Effector memory CD4-positive, alpha-beta T cell (primary cell): ENCODE measurements at regions not wholly inside any gene's neighbourhood (a gene's known extent, or its start where the extent isn't known, plus 50 kb on each side); places are given as distances from the start of the nearest gene placed in this dataset.

ENCODE experiments used
- DNase-seq, 3 donors: peaks; one replicate each; pipeline ENCODE4 v3.0.0-alpha.2; 2020
- H3K27ac ChIP-seq: 2 replicates; pipeline ENCODE4 v1.7.0; 2013; ENCODE audit warnings: mild to moderate bottlenecking, low read length, moderate library complexity; ENCODE audit not compliant: insufficient read depth, poor library complexity, severe bottlenecking
- H3K27me3 ChIP-seq: replicated peaks from 2 replicates; pipeline ENCODE4 v1.7.0; 2013; ENCODE audit warnings: mild to moderate bottlenecking, low read length; ENCODE audit not compliant: insufficient read depth, control insufficient read depth, poor library complexity, severe bottlenecking
- H3K36me3 ChIP-seq: 2 replicates; pipeline ENCODE4 v1.7.0; 2013; ENCODE audit warnings: mild to moderate bottlenecking, low read length, moderate library complexity; ENCODE audit not compliant: control insufficient read depth, insufficient read depth
- H3K4me1 ChIP-seq: 2 replicates; pipeline ENCODE4 v1.7.0; 2013; ENCODE audit warnings: low read length, mild to moderate bottlenecking; ENCODE audit not compliant: control insufficient read depth, insufficient read depth, poor library complexity, severe bottlenecking
- H3K4me3 ChIP-seq: 2 replicates; pipeline ENCODE4 v1.7.0; 2013; ENCODE audit warnings: low read length, low read depth, mild to moderate bottlenecking; ENCODE audit not compliant: insufficient read depth, poor library complexity, severe bottlenecking
- H3K9me3 ChIP-seq: 2 replicates; pipeline ENCODE4 v1.7.0; 2013; ENCODE audit warnings: mild to moderate bottlenecking, low read length, moderate library complexity; ENCODE audit not compliant: control insufficient read depth

GRCh38 chr6:15061180-15061641 is 184.7 kb upstream of the JARID2 start:
- no peak for DNase-seq
- Histone ChIP-seq H3K36me3 (no peaks in the 10 kb centered on the region), H3K4me1 (no peaks in the 10 kb centered on the region), H3K27me3 (no peaks in the 10 kb centered on the region), H3K9me3 (no peaks in the 10 kb centered on the region), H3K4me3 (no peak overlapping the region), H3K27ac (no peak overlapping the region)

DNA sequence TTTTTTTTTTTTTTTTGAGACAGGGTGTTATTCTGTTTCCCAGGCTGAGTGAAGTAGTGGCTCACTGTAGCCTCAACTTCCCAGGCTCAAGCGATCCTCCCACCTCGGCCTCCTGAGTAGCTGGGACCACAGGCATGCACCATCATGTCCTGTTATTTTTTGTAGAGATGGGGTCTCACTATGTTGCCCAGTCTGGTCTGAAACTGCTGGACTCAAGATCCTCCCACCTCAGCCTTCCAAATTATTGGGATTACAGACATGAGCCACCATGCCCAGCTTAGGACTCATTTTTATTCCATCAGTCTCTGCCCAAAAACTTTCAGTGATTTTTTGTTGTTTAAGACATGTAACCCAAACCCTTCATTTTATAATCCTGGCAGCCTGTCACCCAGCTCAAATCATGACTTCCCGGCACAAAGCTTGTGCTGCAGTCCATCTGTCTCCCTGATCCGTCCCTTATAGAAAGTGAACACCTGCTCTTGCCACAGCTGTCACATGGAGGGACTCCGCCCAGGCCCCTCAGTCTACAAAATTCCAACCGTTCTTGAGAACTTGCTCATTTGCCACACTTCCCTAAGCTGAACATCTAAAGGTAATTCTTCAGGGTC is 183.9 kb upstream of the JARID2 start:
- H3K4me1 ChIP-seq = no peaks in the 10 kb centered on the region
- H3K27me3 ChIP-seq = no peaks in the 10 kb centered on the region
- no peaks in the 10 kb centered on the region for H3K9me3 ChIP-seq
- H3K27ac ChIP-seq = no peak overlapping the region
- no peaks in the 10 kb centered on the region for H3K36me3 ChIP-seq
- H3K4me3 ChIP-seq = no peak overlapping the region
- no peak for DNase-seq

GRCh38 chr6:15062516-15063252 is 183.2 kb upstream of the JARID2 start:
- Histone ChIP-seq H3K27me3 (no peaks in the 10 kb centered on the region), H3K9me3 (no peaks in the 10 kb centered on the region), H3K4me1 (no peaks in the 10 kb centered on the region), H3K36me3 (no peaks in the 10 kb centered on the region), H3K4me3 (no peak overlapping the region), H3K27ac (no peak overlapping the region)
- no peak for DNase-seq

DNA sequence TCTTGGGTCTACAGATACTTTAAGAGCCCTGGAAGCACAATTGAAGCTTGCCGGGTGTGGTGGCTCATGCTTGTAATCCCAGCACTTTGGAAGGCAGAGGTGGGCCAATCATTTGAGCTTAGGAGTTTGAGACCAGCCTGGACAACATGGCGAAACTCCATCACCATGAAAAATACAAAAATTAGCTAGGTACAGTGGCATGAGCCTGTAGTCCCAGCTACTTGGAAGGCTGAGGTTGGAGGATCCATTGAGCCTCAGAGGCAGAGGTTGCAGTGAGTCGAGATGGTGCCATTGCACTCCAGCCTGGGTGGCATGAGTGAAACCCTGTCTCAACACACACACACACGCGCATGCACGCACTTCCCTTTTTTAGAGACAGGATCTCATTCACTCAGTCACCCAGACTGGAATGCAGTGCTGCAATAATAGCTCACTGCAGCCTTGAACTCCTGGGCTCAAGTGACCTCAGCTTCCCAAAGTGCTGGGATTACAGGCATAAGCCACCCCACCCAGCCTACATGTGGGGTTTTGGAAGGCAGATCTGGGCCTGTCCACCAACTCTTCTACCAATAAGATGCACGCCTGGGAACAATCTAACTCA is 182.5 kb upstream of the JARID2 start:
- Histone ChIP-seq H3K27ac (no peak overlapping the region), H3K4me3 (no peak overlapping the region), H3K27me3 (no peaks in the 10 kb centered on the region), H3K9me3 (no peaks in the 10 kb centered on the region), H3K4me1 (no peaks in the 10 kb centered on the region), H3K36me3 (no peaks in the 10 kb centered on the region)
- no peak for DNase-seq

GRCh38 chr6:15065261-15065989 is 180.4 kb upstream of the JARID2 start:
- H3K36me3 ChIP-seq = no peaks in the 10 kb centered on the region
- no peaks in the 10 kb centered on the region for H3K27me3 ChIP-seq
- no peak for DNase-seq
- no peak overlapping the region for H3K4me3 ChIP-seq
- H3K9me3 ChIP-seq = no peaks in the 10 kb centered on the region
- no peaks in the 10 kb centered on the region for H3K4me1 ChIP-seq
- no peak overlapping the region for H3K27ac ChIP-seq

DNA sequence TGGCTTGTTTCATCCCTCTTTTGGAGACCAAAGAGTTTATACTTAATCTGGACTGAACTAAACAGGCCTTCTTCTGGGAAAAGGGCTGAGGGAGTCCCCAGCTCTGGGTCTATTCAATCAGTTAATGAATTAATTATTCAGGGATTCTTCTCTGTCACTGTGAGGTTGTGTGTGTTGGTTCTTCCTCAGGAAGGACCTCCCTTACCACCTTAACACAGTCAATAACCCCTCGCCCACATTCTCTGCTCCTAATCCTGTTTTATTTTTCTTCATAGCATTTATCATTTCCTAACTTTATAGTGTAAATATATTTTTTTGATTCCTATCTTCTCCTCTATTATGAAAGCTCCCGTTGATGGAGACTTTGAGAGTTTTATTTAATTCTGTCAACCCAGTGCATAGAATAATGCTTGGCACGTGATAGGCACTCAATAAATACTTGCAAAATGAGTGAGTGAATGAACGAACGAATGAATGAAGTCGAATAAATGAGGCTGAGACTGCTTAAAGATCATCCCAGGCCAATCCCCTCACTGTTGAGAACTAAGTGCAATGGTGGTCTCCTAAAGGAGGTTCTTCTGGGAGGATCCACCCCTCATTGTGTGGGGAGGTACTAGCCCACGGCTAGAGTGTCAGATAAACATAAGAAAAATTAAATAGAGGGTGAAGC is 179.6 kb upstream of the JARID2 start:
- Histone ChIP-seq H3K27ac (no peak overlapping the region), H3K9me3 (no peaks in the 10 kb centered on the region), H3K36me3 (no peaks in the 10 kb centered on the region), H3K4me3 (no peak overlapping the region), H3K4me1 (no peaks in the 10 kb centered on the region), H3K27me3 (no peaks in the 10 kb centered on the region)
- DNase-seq = no peak

GRCh38 chr6:15073344-15073789 is 172.5 kb upstream of the JARID2 start:
- Histone ChIP-seq H3K9me3 (no peaks in the 10 kb centered on the region), H3K27ac (no peak overlapping the region), H3K27me3 (no peaks in the 10 kb centered on the region), H3K4me3 (no peak overlapping the region), H3K4me1 (no peaks in the 10 kb centered on the region), H3K36me3 (no peaks in the 10 kb centered on the region)
- no peak for DNase-seq

DNA sequence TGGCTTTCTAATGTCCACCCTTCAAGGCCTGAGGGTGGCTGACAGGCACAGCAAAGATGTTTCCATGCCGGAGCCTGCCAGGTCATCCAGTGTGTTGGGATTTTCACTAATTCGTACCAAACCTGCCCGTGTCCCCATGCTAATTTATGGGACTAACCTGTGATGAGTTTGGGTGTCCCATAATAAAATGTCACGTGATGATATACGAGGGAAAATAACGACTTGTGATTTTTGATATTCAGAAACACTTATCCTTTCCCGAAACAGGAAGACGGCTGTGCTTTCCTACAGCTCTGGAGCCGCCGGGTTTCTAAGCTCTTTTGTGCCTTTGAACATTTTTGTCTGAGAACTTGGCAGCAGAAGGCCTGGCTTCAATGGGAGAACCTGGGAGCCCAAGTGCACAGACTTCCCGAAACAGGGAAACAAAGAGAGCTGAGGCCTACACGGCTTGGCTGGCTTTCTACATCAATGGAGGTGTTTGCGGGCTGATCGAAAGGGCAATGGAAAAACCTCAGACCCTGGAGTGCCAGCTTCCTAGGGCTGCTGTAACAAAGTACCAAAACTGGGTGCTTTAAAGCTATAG is 171.9 kb upstream of the JARID2 start:
- no peak overlapping the region for H3K27ac ChIP-seq
- no peaks in the 10 kb centered on the region for H3K27me3 ChIP-seq
- no peak overlapping the region for H3K4me3 ChIP-seq
- no peaks in the 10 kb centered on the region for H3K36me3 ChIP-seq
- no peaks in the 10 kb centered on the region for H3K4me1 ChIP-seq
- no peak for DNase-seq
- H3K9me3 ChIP-seq = no peaks in the 10 kb centered on the region

DNA sequence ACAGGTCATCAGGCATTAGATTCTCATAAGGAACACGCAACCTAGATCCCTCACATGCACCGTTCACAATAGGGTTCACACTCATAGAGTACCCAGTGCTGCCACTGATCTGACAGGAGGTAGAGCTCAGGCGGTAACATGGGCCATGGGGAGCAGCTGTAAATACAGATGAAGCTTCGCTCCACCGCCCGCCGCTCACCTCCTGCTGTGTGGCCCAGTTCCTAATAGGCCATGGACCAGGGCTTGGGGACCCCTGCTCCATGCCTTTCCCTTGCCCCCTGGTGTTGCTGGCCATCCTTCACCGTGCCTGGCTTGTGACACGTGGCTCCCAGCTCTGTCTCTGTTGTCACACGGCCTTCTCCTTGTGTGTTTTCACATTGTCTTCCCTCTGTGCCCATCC is 171.1 kb upstream of the JARID2 start:
- DNase-seq = no peak
- no peaks in the 10 kb centered on the region for H3K36me3 ChIP-seq
- H3K4me1 ChIP-seq = no peaks in the 10 kb centered on the region
- no peak overlapping the region for H3K27ac ChIP-seq
- no peaks in the 10 kb centered on the region for H3K27me3 ChIP-seq
- H3K9me3 ChIP-seq = no peaks in the 10 kb centered on the region
- no peak overlapping the region for H3K4me3 ChIP-seq
